ENCODE measurements at regions not wholly inside any gene's neighbourhood (a gene's known extent, or its start where the extent isn't known, plus 50 kb on each side); places are given as distances from the start of the nearest gene placed in this dataset.

- TF ChIP-seq CTCF (IDR thresholded peaks at IDR 0.05), result no peak
- TF ChIP-seq POLR2A (IDR thresholded peaks at IDR 0.05), result no peak
Measured at GRCh38 chr7:58086871-58087535, 637.0 kb downstream of the ZNF716 start.

All from body of pancreas (tissue), 4 donors.